Activated CD4-positive, alpha-beta T cell treated with anti-CD3 and anti-CD28 coated beads for 24 hours (primary cell): ENCODE measurements at regions not wholly inside any gene's neighbourhood (a gene's known extent, or its start where the extent isn't known, plus 50 kb on each side); places are given as distances from the start of the nearest gene placed in this dataset.
A peak's percentile ranks its signal among the peaks of the same experiment; 100 is the strongest.
"Not testable (repeated sequence)": the region's sequence is repeated elsewhere in the genome, so short reads cannot be mapped to it uniquely, and the experiment has no call there.

ENCODE experiments used
- DNase-seq, 2 donors: peaks; one replicate each; pipeline ENCODE4 v3.0.0-alpha.2; 2020; ENCODE audit warnings: low read depth in 2 of 2

GRCh38 chr10:117457932-117458331, 82.7 kb upstream of the PDZD8 start:
- DNase-seq: no peak

GRCh38 chr10:117457071-117457810, 82.0 kb upstream of the PDZD8 start:
- no peak for DNase-seq

- no peak for DNase-seq
Observed at GRCh38 chr10:117455346-117455745, 80.1 kb upstream of the PDZD8 start.

GRCh38 chr10:117454502-117454901, 79.3 kb upstream of the PDZD8 start:
- no peak for DNase-seq

GRCh38 chr10:117453484-117453883, 78.2 kb upstream of the PDZD8 start:
- not testable (repeated sequence) for DNase-seq

- DNase-seq: no peak
Observed at GRCh38 chr10:117450940-117451339, 75.7 kb upstream of the PDZD8 start.

GRCh38 chr10:117449636-117450035, 74.4 kb upstream of the PDZD8 start:
- DNase-seq: no peak

- no peak for DNase-seq
Observed at GRCh38 chr10:117448802-117449201, 73.6 kb upstream of the PDZD8 start.

- no peak for DNase-seq
Observed at GRCh38 chr10:117445992-117446391, 70.8 kb upstream of the PDZD8 start.

GRCh38 chr10:117444497-117445040, 69.3 kb upstream of the PDZD8 start:
- no peak for DNase-seq

GRCh38 chr10:117443686-117444041, 68.4 kb upstream of the PDZD8 start:
- DNase-seq: no peak

- peak; percentile 16 to 40 for DNase-seq
Observed at GRCh38 chr10:117442944-117443685, 67.9 kb upstream of the PDZD8 start.

GRCh38 chr10:117442521-117442920, 67.3 kb upstream of the PDZD8 start:
- no peak for DNase-seq

- no peak for DNase-seq
Observed at GRCh38 chr10:117441812-117442443, 66.7 kb upstream of the PDZD8 start.

- no peak for DNase-seq
Observed at GRCh38 chr10:117441361-117441760, 66.1 kb upstream of the PDZD8 start.

- DNase-seq: no peak
Observed at GRCh38 chr10:117439243-117439912, 64.1 kb upstream of the PDZD8 start.

GRCh38 chr10:117432866-117433265, 57.6 kb upstream of the PDZD8 start:
- no peak for DNase-seq

GRCh38 chr10:117431160-117431559, 55.9 kb upstream of the PDZD8 start:
- DNase-seq: no peak

GRCh38 chr10:117430535-117430934, 55.3 kb upstream of the PDZD8 start:
- DNase-seq: not testable (repeated sequence)

- no peak for DNase-seq
Observed at GRCh38 chr10:117429643-117430265, 54.5 kb upstream of the PDZD8 start.

GRCh38 chr10:117427356-117427755, 52.1 kb upstream of the PDZD8 start:
- no peak for DNase-seq
